Neural cell (in vitro differentiated cells): ENCODE measurements at regions not wholly inside any gene's neighbourhood (a gene's known extent, or its start where the extent isn't known, plus 50 kb on each side); places are given as distances from the start of the nearest gene placed in this dataset.
"Not testable (repeated sequence)": the region's sequence is repeated elsewhere in the genome, so short reads cannot be mapped to it uniquely, and the experiment has no call there.

ENCODE experiments used
- H2AFZ ChIP-seq: fragments of 200-600, 300-800 bp; sonication (generic), shearing (Covaris generic); 2 replicates; pipeline ENCODE4 v1.6.0; 2014; ENCODE audit warnings: low read depth, mild to moderate bottlenecking, antibody characterized with exemption, low read length, moderate library complexity
- H3F3A ChIP-seq: fragments of 200-600 bp; shearing (Covaris generic); 2 replicates; pipeline ENCODE4 v1.6.1; 2016; ENCODE audit warnings: mild to moderate bottlenecking, moderate library complexity, mixed read lengths, antibody characterized with exemption, low read length; ENCODE audit not compliant: insufficient read depth, poor library complexity, severe bottlenecking
- H3K27ac ChIP-seq: fragments of 200-600, 300-800 bp; sonication (generic), shearing (Covaris generic); 2 replicates; pipeline ENCODE4 v1.5.1; 2014; ENCODE audit warnings: mild to moderate bottlenecking, low read length, moderate library complexity
- H3K27me3 ChIP-seq: fragments of 300-800, 200-600 bp; sonication (generic), shearing (Covaris generic); 2 replicates; pipeline ENCODE4 v1.6.0; 2014; ENCODE audit warnings: mild to moderate bottlenecking, low read depth, low read length, moderate library complexity; ENCODE audit not compliant: insufficient read depth
- H3K36me3 ChIP-seq: fragments of 300-800, 200-600 bp; sonication (generic), shearing (Covaris generic); 2 replicates; pipeline ENCODE4 v1.5.1; 2014; ENCODE audit warnings: mild to moderate bottlenecking, antibody characterized with exemption, low read length, moderate library complexity; ENCODE audit not compliant: insufficient read depth
- H3K4me2 ChIP-seq: fragments of 300-800, 200-600 bp; sonication (generic), shearing (Covaris generic); 2 replicates; pipeline ENCODE4 v1.6.0; 2014; ENCODE audit warnings: mild to moderate bottlenecking, low read length
- H3K4me3 ChIP-seq: fragments of 300-800, 200-600 bp; sonication (generic), shearing (Covaris generic); 2 replicates; pipeline ENCODE4 v1.5.1; 2014; ENCODE audit warnings: mild to moderate bottlenecking, low read length, moderate library complexity
- H3K79me2 ChIP-seq: fragments of 200-600 bp; shearing (Covaris generic); replicated peaks from 2 replicates; pipeline ENCODE4 v1.6.0; 2014; ENCODE audit warnings: mild to moderate bottlenecking, low read length, moderate library complexity; ENCODE audit not compliant: insufficient read depth
- H3K9ac ChIP-seq: fragments of 300-800, 200-600 bp; sonication (generic), shearing (Covaris generic); 2 replicates; pipeline ENCODE4 v1.6.1; 2016; ENCODE audit warnings: mild to moderate bottlenecking, low read length, mixed read lengths
- H3K9me2 ChIP-seq: fragments of 200-600 bp; shearing (Covaris generic); 2 replicates; pipeline ENCODE4 v1.6.1; 2016; ENCODE audit warnings: mild to moderate bottlenecking, low read length, mixed read lengths; ENCODE audit not compliant: insufficient read depth
- H3K9me3 ChIP-seq: fragments of 200-600, 300-800 bp; sonication (generic), shearing (Covaris generic); 2 replicates; pipeline ENCODE4 v1.6.1; 2016; ENCODE audit warnings: mild to moderate bottlenecking, mixed run types, low read length, moderate library complexity, mixed read lengths
- H4K20me1 ChIP-seq: fragments of 200-600 bp; shearing (Covaris generic); 2 replicates; pipeline ENCODE4 v1.6.1; 2016; ENCODE audit warnings: mild to moderate bottlenecking, mixed run types; ENCODE audit not compliant: insufficient read depth
- EP300 ChIP-seq: fragments of 450-650 bp; conservative IDR thresholded peaks from 2 replicates; pipeline ENCODE4 v1.6.1; 2014; ENCODE audit warnings: antibody characterized with exemption, mild to moderate bottlenecking, moderate library complexity; ENCODE audit not compliant: poor library complexity, severe bottlenecking
- EZH2 ChIP-seq: fragments of 200-600, 300-800 bp; shearing (Covaris generic), sonication (generic); IDR thresholded peaks from 2 replicates; pipeline ENCODE4 v1.6.1; 2014; ENCODE audit warnings: antibody characterized with exemption, low read length, borderline replicate concordance, mild to moderate bottlenecking; ENCODE audit not compliant: insufficient read depth, poor library complexity, severe bottlenecking
- MXI1 ChIP-seq: fragments of 450-650 bp; conservative IDR thresholded peaks from 2 replicates; pipeline ENCODE4 v1.6.1; 2014; ENCODE audit warnings: antibody characterized with exemption, mild to moderate bottlenecking; ENCODE audit not compliant: poor library complexity, severe bottlenecking
- POLR2AphosphoS5 ChIP-seq: IDR thresholded peaks from 2 replicates; pipeline ENCODE4 v1.6.1; 2012
- RAD21 ChIP-seq: fragments of 450-650 bp; conservative IDR thresholded peaks from 2 replicates; pipeline ENCODE4 v1.6.1; 2014; ENCODE audit warnings: antibody characterized with exemption, mild to moderate bottlenecking, moderate library complexity
- SMC3 ChIP-seq: fragments of 450-650 bp; conservative IDR thresholded peaks from 2 replicates; pipeline ENCODE4 v1.6.1; 2014; ENCODE audit warnings: antibody characterized with exemption, mild to moderate bottlenecking, moderate library complexity; ENCODE audit not compliant: poor library complexity
- TAF1 ChIP-seq: IDR thresholded peaks from 2 replicates; pipeline ENCODE4 v1.6.1; 2012; ENCODE audit warnings: low read depth
- TF ChIP-seq, protein P1 (sequence below): IDR thresholded peaks from 2 replicates; pipeline ENCODE4 v1.6.1; 2012; ENCODE audit warnings: borderline replicate concordance
- TF ChIP-seq, protein P2 (sequence below): fragments of 450-650 bp; IDR thresholded peaks from 2 replicates; pipeline ENCODE4 v1.5.1; 2014; ENCODE audit warnings: antibody characterized with exemption, mild to moderate bottlenecking, moderate library complexity; ENCODE audit not compliant: poor library complexity, severe bottlenecking

- Histone ChIP-seq H3K27me3 (no peaks in the 10 kb centered on the region), H3K36me3 (no peaks in the 10 kb centered on the region), H4K20me1 (no peaks in the 10 kb centered on the region), H3K79me2 (no peaks in the 10 kb centered on the region), H2AFZ (no peak overlapping the region), H3K4me2 (no peak overlapping the region), H3K4me3 (no peak overlapping the region), H3K9me3 (no peaks in the 10 kb centered on the region), H3K9ac (no peak overlapping the region), H3F3A (no peaks in the 10 kb centered on the region), H3K27ac (no peak overlapping the region), H3K9me2 (no peaks in the 10 kb centered on the region)
- no peak for TF ChIP-seq MXI1
- TF ChIP-seq, protein P1, sequence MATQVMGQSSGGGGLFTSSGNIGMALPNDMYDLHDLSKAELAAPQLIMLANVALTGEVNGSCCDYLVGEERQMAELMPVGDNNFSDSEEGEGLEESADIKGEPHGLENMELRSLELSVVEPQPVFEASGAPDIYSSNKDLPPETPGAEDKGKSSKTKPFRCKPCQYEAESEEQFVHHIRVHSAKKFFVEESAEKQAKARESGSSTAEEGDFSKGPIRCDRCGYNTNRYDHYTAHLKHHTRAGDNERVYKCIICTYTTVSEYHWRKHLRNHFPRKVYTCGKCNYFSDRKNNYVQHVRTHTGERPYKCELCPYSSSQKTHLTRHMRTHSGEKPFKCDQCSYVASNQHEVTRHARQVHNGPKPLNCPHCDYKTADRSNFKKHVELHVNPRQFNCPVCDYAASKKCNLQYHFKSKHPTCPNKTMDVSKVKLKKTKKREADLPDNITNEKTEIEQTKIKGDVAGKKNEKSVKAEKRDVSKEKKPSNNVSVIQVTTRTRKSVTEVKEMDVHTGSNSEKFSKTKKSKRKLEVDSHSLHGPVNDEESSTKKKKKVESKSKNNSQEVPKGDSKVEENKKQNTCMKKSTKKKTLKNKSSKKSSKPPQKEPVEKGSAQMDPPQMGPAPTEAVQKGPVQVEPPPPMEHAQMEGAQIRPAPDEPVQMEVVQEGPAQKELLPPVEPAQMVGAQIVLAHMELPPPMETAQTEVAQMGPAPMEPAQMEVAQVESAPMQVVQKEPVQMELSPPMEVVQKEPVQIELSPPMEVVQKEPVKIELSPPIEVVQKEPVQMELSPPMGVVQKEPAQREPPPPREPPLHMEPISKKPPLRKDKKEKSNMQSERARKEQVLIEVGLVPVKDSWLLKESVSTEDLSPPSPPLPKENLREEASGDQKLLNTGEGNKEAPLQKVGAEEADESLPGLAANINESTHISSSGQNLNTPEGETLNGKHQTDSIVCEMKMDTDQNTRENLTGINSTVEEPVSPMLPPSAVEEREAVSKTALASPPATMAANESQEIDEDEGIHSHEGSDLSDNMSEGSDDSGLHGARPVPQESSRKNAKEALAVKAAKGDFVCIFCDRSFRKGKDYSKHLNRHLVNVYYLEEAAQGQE: no peak
- no peak for TF ChIP-seq EZH2
- TF ChIP-seq EP300: no peak
- TF ChIP-seq TAF1: no peak
- TF ChIP-seq, protein P2, sequence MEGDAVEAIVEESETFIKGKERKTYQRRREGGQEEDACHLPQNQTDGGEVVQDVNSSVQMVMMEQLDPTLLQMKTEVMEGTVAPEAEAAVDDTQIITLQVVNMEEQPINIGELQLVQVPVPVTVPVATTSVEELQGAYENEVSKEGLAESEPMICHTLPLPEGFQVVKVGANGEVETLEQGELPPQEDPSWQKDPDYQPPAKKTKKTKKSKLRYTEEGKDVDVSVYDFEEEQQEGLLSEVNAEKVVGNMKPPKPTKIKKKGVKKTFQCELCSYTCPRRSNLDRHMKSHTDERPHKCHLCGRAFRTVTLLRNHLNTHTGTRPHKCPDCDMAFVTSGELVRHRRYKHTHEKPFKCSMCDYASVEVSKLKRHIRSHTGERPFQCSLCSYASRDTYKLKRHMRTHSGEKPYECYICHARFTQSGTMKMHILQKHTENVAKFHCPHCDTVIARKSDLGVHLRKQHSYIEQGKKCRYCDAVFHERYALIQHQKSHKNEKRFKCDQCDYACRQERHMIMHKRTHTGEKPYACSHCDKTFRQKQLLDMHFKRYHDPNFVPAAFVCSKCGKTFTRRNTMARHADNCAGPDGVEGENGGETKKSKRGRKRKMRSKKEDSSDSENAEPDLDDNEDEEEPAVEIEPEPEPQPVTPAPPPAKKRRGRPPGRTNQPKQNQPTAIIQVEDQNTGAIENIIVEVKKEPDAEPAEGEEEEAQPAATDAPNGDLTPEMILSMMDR: no peak
- TF ChIP-seq POLR2AphosphoS5: no peak
- TF ChIP-seq SMC3: no peak
- no peak for TF ChIP-seq RAD21
Observed at GRCh38 chr10:64201936-64202335, 680.7 kb downstream of the REEP3 start.

GRCh38 chr10:64204504-64204903 lies 683.3 kb downstream of the REEP3 start:
- H3K27ac ChIP-seq, H3K9me3 ChIP-seq, H3K4me3 ChIP-seq, H3K4me2 ChIP-seq, H3K36me3 ChIP-seq, H4K20me1 ChIP-seq, H3K9ac ChIP-seq, H2AFZ ChIP-seq, H3F3A ChIP-seq, H3K27me3 ChIP-seq, H3K9me2 ChIP-seq, H3K79me2 ChIP-seq: not testable (repeated sequence)

GRCh38 chr10:64206409-64206808 lies 685.2 kb downstream of the REEP3 start:
- Histone ChIP-seq H4K20me1 (no peaks in the 10 kb centered on the region), H2AFZ (no peak overlapping the region), H3F3A (no peaks in the 10 kb centered on the region), H3K4me2 (no peak overlapping the region), H3K4me3 (no peak overlapping the region), H3K79me2 (no peaks in the 10 kb centered on the region), H3K9me3 (no peaks in the 10 kb centered on the region), H3K27me3 (no peaks in the 10 kb centered on the region), H3K36me3 (no peaks in the 10 kb centered on the region), H3K27ac (no peak overlapping the region), H3K9ac (no peak overlapping the region), H3K9me2 (no peaks in the 10 kb centered on the region)
- TF ChIP-seq MXI1 (no peak), EP300 (no peak), TAF1 (no peak), EZH2 (no peak), RAD21 (no peak), POLR2AphosphoS5 (no peak), SMC3 (no peak)
- TF ChIP-seq, protein P2: no peak
- TF ChIP-seq, protein P1: no peak
